GM10266 (cell line): ENCODE measurements at regions not wholly inside any gene's neighbourhood (a gene's known extent, or its start where the extent isn't known, plus 50 kb on each side); places are given as distances from the start of the nearest gene placed in this dataset.

ENCODE experiments used
- DNase-seq: peaks from one replicate; pipeline ENCODE4 v3.0.0; 2012; ENCODE audit errors: extremely low spot score
- TF ChIP-seq, protein P1 (sequence below): IDR thresholded peaks from 2 replicates; pipeline ENCODE4 v1.5.1; 2012; ENCODE audit warnings: mild to moderate bottlenecking, low read depth; ENCODE audit not compliant: control insufficient read depth, insufficient read depth; ENCODE audit errors: missing control alignments

DNA sequence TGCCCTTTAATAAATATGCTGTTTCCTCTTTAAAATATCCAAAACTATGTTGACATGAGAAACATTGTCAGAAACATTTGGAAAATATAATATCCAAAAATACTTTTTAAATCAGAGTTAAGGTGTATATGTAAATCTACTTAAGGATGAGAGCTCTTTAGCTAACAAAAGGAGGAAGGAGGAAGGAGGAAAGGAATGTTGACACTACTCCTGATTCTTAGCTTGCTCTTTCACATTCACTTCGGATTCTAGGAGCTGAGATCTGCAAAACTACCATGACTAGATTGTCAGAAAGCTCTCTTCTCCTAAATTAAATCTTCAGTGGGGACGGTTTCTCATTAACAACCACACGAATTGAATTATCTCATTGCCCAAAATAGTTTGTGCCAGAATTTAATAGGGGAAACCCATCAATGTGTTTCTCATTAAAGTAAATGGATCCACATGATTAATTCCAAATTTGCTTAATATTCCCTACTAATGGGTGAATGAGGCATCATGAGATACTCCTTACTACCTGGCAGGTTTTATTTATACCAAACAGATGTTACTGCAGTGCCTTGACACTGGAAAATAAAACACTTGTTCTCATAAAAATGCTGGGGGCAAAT, 509.1 kb downstream of the MBD2 start:
- DNase-seq, result no peak
- TF ChIP-seq, protein P1, sequence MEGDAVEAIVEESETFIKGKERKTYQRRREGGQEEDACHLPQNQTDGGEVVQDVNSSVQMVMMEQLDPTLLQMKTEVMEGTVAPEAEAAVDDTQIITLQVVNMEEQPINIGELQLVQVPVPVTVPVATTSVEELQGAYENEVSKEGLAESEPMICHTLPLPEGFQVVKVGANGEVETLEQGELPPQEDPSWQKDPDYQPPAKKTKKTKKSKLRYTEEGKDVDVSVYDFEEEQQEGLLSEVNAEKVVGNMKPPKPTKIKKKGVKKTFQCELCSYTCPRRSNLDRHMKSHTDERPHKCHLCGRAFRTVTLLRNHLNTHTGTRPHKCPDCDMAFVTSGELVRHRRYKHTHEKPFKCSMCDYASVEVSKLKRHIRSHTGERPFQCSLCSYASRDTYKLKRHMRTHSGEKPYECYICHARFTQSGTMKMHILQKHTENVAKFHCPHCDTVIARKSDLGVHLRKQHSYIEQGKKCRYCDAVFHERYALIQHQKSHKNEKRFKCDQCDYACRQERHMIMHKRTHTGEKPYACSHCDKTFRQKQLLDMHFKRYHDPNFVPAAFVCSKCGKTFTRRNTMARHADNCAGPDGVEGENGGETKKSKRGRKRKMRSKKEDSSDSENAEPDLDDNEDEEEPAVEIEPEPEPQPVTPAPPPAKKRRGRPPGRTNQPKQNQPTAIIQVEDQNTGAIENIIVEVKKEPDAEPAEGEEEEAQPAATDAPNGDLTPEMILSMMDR, result no peak

DNA sequence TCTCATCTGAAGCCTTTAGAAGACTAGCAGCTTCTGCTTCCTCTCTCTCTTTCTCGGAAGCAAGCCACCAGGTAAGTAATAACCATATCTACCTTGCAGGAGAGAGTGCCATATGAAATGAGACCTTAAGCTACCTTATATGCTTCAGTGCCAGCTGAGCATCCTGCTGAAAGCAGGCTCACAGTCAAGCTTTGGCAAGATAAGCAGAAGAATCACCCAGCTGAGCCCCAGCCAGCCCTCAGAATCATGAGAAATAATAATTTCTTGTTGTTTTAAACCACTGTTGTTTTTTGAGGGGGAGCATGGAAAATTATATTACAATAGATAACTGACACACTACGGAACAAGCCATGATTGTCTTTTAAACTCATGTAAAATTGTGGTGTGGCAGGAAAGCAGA, 514.4 kb downstream of the MBD2 start:
- TF ChIP-seq, protein P1, result no peak

GRCh38 chr18:53702480-53702879, 522.0 kb downstream of the MBD2 start:
- TF ChIP-seq, protein P1, result no peak
- DNase-seq, result no peak

More for the DNA sequence above, 514.4 kb downstream of the MBD2 start:
- DNase-seq, result no peak

DNA sequence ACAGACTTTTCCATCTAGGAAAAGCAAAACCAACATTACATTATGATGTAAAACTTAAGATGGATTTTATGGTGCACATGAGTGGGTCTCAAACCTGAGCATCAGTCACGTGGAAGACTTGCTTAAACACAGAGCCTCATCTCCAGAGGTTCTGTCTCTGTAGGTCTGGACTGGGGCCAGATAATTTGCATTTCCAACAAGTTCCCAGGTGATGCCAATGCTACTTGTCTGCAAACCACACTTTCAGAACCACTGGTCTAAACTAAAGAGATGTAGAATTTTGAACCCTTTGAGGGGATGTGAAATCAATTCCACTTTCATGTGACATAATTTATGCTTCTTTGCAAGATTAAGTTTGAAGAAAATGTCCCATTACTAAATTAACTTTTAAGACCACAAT, 522.8 kb downstream of the MBD2 start:
- TF ChIP-seq, protein P1, result no peak
- no peak for DNase-seq

GRCh38 chr18:53698907-53699306, 525.6 kb downstream of the MBD2 start:
- DNase-seq, result peak; percentile 9
- TF ChIP-seq, protein P1, result peak; percentile 46

- DNase-seq, result no peak
- TF ChIP-seq, protein P1, result no peak
These were observed 534.6 kb downstream of the MBD2 start for GRCh38 chr18:53689886-53690285.

DNA sequence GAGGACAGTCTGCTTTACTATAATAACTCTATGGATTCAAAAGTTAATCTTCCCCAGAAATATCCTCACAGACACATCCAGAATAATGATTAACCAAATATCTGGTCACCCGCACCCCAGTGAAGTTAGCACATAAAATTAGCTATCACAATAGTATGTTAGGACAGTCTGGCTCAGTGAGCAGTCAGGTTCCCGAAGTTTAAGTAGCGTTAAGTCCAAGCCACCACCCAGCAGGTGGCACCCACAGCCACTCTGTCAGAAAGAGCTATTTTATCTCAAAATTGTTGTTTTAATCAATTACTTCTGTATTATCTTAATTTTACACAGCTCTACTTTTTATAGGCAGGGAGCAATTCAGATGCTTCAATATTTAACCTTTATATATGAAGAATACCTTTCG, 537.5 kb downstream of the MBD2 start:
- DNase-seq, result no peak
- TF ChIP-seq, protein P1, result no peak
